H1 (cell line): ENCODE measurements at regions not wholly inside any gene's neighbourhood (a gene's known extent, or its start where the extent isn't known, plus 50 kb on each side); places are given as distances from the start of the nearest gene placed in this dataset.

Experiments used
- CTCF ChIA-PET: fragments of 300-600 bp; sonication (Branson Sonifier 250); formaldehyde crosslinking; loops from one replicate; lab custom pipeline; 2021; ENCODE audit not compliant: partially characterized antibody; lab: Charles Lee
- POLR2A ChIA-PET: fragments of 300-600 bp; sonication (Branson Sonifier 250); formaldehyde crosslinking; loops from one replicate; lab custom pipeline; 2021; ENCODE audit warnings: inconsistent platforms; ENCODE audit not compliant: partially characterized antibody; lab: Charles Lee
- DNase-seq, 2 experiments: peaks; one replicate each; pipeline versions ENCODE4 v3.0.0 to v3.0.0-alpha.2; 2010 to 2022; ENCODE audit warnings: low spot score in 2 of 2, low read depth in 1 of 2, mixed read lengths in 1 of 2
- FAIRE-seq: peaks from 2 replicates; lab custom pipeline; 2011; peaks lifted over from hg19 to GRCh38; lab: Jason Lieb, UNC
- H2AFZ ChIP-seq: 2 replicates; pipeline ENCODE4 v1.8.1; 2012; ENCODE audit warnings: low read length, inconsistent platforms
- H2AK5ac ChIP-seq: 2 replicates; pipeline ENCODE4 v1.6.1; 2013; ENCODE audit warnings: low read depth, low read length
- H2BK120ac ChIP-seq: replicated peaks from 2 replicates; pipeline ENCODE3; 2013; ENCODE audit warnings: low read depth, low read length, inconsistent platforms
- H2BK12ac ChIP-seq: 2 replicates; pipeline ENCODE4 v1.6.1; 2013; ENCODE audit warnings: low read depth, low read length
- H2BK15ac ChIP-seq: 2 replicates; pipeline ENCODE4 v1.6.1; 2013; ENCODE audit warnings: low read length
- H2BK20ac ChIP-seq: 2 replicates; pipeline ENCODE4 v1.6.1; 2013; ENCODE audit warnings: low read length
- H2BK5ac ChIP-seq: 2 replicates; pipeline ENCODE4 v1.6.1; 2013; ENCODE audit warnings: low read depth, low read length
- H3K14ac ChIP-seq: 2 replicates; pipeline ENCODE4 v1.6.1; 2013; ENCODE audit warnings: inconsistent platforms; ENCODE audit not compliant: insufficient read length
- H3K18ac ChIP-seq: 2 replicates; pipeline ENCODE4 v1.6.1; 2013; ENCODE audit warnings: low read length; ENCODE audit errors: extremely low read depth
- H3K23ac ChIP-seq: 2 replicates; pipeline ENCODE4 v1.6.1; 2013; ENCODE audit warnings: inconsistent platforms; ENCODE audit not compliant: insufficient read length
- H3K23me2 ChIP-seq: 2 replicates; pipeline ENCODE4 v1.6.1; 2013; ENCODE audit warnings: low read depth, low read length
- H3K27ac ChIP-seq: 2 replicates; pipeline ENCODE4 v1.6.1; 2011; ENCODE audit warnings: low read depth, low read length, inconsistent platforms
- H3K27me3 ChIP-seq, 4 experiments: replicated peaks in 1 of 4; 1 replicate in 1 of 4; 2 replicates in 3 of 4; pipeline versions ENCODE4 v1.6.1 to v1.8.1; 2011 to 2013; ENCODE audit warnings: low read length in 3 of 4, mild to moderate bottlenecking in 3 of 4, inconsistent platforms in 2 of 4, mixed read lengths in 2 of 4, moderate library complexity in 1 of 4; ENCODE audit not compliant: control insufficient read depth in 3 of 4, insufficient read depth in 3 of 4; ENCODE audit errors: extremely low read depth in 1 of 4
- H3K36me3 ChIP-seq, 4 experiments: 2 replicates each; pipeline versions ENCODE4 v1.6.1 to v1.8.1; 2011 to 2013; ENCODE audit warnings: mild to moderate bottlenecking in 4 of 4, low read length in 3 of 4, moderate library complexity in 2 of 4, control low read depth in 1 of 4, inconsistent platforms in 1 of 4; ENCODE audit not compliant: insufficient read depth in 4 of 4, control insufficient read depth in 2 of 4
- H3K4ac ChIP-seq: replicated peaks from 2 replicates; pipeline ENCODE3; 2013; ENCODE audit warnings: low read length, low read depth, mixed read lengths, inconsistent platforms; ENCODE audit not compliant: insufficient read length
- H3K4me1 ChIP-seq, 4 experiments: replicated peaks in 1 of 4; 1 replicate in 1 of 4; 2 replicates in 3 of 4; pipeline versions ENCODE4 v1.6.1 to v1.8.1; 2011 to 2013; ENCODE audit warnings: low read length in 3 of 4, inconsistent platforms in 2 of 4, mixed read lengths in 1 of 4; ENCODE audit not compliant: insufficient read depth in 4 of 4, control insufficient read depth in 3 of 4
- H3K4me2 ChIP-seq, 2 experiments: 2 replicates each; pipeline versions ENCODE4 v1.6.1 to v1.8.1; 2011 to 2013; ENCODE audit warnings: low read depth in 2 of 2, low read length in 2 of 2, control low read depth in 1 of 2, inconsistent platforms in 1 of 2, mild to moderate bottlenecking in 1 of 2; ENCODE audit not compliant: insufficient read depth in 1 of 2
- H3K4me3 ChIP-seq, 4 experiments: fragments of 200-600, 300-600 bp in 1 of 4; sonication (generic), shearing (Covaris generic), sonication (Bioruptor Twin) in 1 of 4; 2 replicates each; pipeline versions ENCODE4 v1.5.1 to v1.8.1; 2011 to 2016; ENCODE audit warnings: low read length in 4 of 4, low read depth in 3 of 4, control low read depth in 2 of 4, inconsistent platforms in 2 of 4, mild to moderate bottlenecking in 2 of 4, mixed read lengths in 1 of 4, moderate library complexity in 1 of 4; ENCODE audit not compliant: insufficient read depth in 2 of 4; ENCODE audit errors: extremely low read depth in 1 of 4
- H3K56ac ChIP-seq: replicated peaks from 2 replicates; pipeline ENCODE3; 2013; ENCODE audit warnings: low read depth, mild to moderate bottlenecking, mixed read lengths, low read length, inconsistent platforms; ENCODE audit not compliant: insufficient read length
- H3K79me1 ChIP-seq: 2 replicates; pipeline ENCODE4 v1.6.1; 2013; ENCODE audit warnings: low read depth, low read length, control low read depth
- H3K79me2 ChIP-seq, 2 experiments: 2 replicates each; pipeline versions ENCODE4 v1.6.1 to v1.8.1; 2012 to 2013; ENCODE audit warnings: low read length in 2 of 2, mild to moderate bottlenecking in 2 of 2, inconsistent platforms in 1 of 2; ENCODE audit not compliant: insufficient read depth in 2 of 2, control insufficient read depth in 1 of 2
- H3K9ac ChIP-seq, 4 experiments: replicated peaks in 1 of 4; 1 replicate in 1 of 4; 2 replicates in 3 of 4; pipeline versions ENCODE4 v1.6.1 to v1.8.1; 2011 to 2013; ENCODE audit warnings: low read depth in 3 of 4, low read length in 3 of 4, control low read depth in 2 of 4, mild to moderate bottlenecking in 2 of 4, moderate library complexity in 2 of 4, inconsistent platforms in 1 of 4; ENCODE audit errors: extremely low read depth in 1 of 4
- H3K9me3 ChIP-seq, 2 experiments: 2 replicates each; pipeline versions ENCODE4 v1.6.1 to v1.8.1; 2012 to 2013; ENCODE audit warnings: mild to moderate bottlenecking in 2 of 2, moderate library complexity in 2 of 2, control low read depth in 1 of 2, inconsistent platforms in 1 of 2, low read depth in 1 of 2, low read length in 1 of 2, mixed read lengths in 1 of 2; ENCODE audit not compliant: insufficient read depth in 2 of 2
- H4K20me1 ChIP-seq, 2 experiments: replicated peaks in 1 of 2; 2 replicates each; pipeline versions ENCODE3 to v1.8.1; 2011 to 2013; ENCODE audit warnings: inconsistent platforms in 2 of 2, low read length in 2 of 2, mild to moderate bottlenecking in 1 of 2; ENCODE audit not compliant: insufficient read depth in 2 of 2, control insufficient read depth in 1 of 2
- H4K5ac ChIP-seq: 2 replicates; pipeline ENCODE4 v1.6.1; 2013; ENCODE audit warnings: low read length, low read depth, mixed read lengths, inconsistent platforms; ENCODE audit not compliant: insufficient read length
- H4K8ac ChIP-seq: 2 replicates; pipeline ENCODE4 v1.8.0; 2013; ENCODE audit warnings: mild to moderate bottlenecking, moderate library complexity, low read length, inconsistent platforms; ENCODE audit not compliant: insufficient read depth; ENCODE audit errors: extremely low read depth
- H4K91ac ChIP-seq: replicated peaks from 2 replicates; pipeline ENCODE3; 2013; ENCODE audit warnings: low read length, mixed read lengths, inconsistent platforms; ENCODE audit not compliant: insufficient read length
- ASH2L ChIP-seq: fragments of 200-600, 300-600 bp; sonication (generic); IDR thresholded peaks from one replicate; pipeline ENCODE4 v1.7.1; 2017; ENCODE audit warnings: low read length
- EP300 ChIP-seq, 2 experiments: IDR thresholded peaks; 1 replicate in 1 of 2; 2 replicates in 1 of 2; pipeline ENCODE4 v1.6.1; 2011 to 2012; ENCODE audit warnings: low read depth in 2 of 2, low read length in 2 of 2, mild to moderate bottlenecking in 2 of 2, borderline replicate concordance in 1 of 2, inconsistent platforms in 1 of 2, moderate library complexity in 1 of 2
- MAX ChIP-seq: IDR thresholded peaks from 2 replicates; pipeline ENCODE4 v1.6.1; 2012; ENCODE audit warnings: inconsistent platforms
- NRF1 ChIP-seq: IDR thresholded peaks from 2 replicates; pipeline ENCODE4 v1.6.1; 2011; ENCODE audit warnings: mild to moderate bottlenecking, low read depth, low read length, improper control_type of control experiment
- RFX5 ChIP-seq: IDR thresholded peaks from 2 replicates; pipeline ENCODE4 v1.6.1; 2011; ENCODE audit warnings: low read depth, low read length, improper control_type of control experiment, borderline replicate concordance
- SP1 ChIP-seq: IDR thresholded peaks from 2 replicates; pipeline ENCODE4 v1.6.1; 2011; ENCODE audit warnings: low read depth, low read length
- TAF1 ChIP-seq: IDR thresholded peaks from 2 replicates; pipeline ENCODE4 v1.6.1; 2011; ENCODE audit warnings: mild to moderate bottlenecking, low read depth, low read length
- TBP ChIP-seq: IDR thresholded peaks from 2 replicates; pipeline ENCODE4 v1.6.1; 2011; ENCODE audit warnings: low read depth, low read length, improper control_type of control experiment
- WGBS, 2 experiments: shearing (Covaris generic) in 1 of 2; methylation state at CpG; one replicate each; pipeline versions ENCODE4 v1.1.6 to v1.1.7; 2013 to 2015; ENCODE audit warnings: low lambda C conversion rate in 2 of 2, mixed read lengths in 2 of 2, inconsistent platforms in 1 of 2, low coverage in 1 of 2, missing lambda C conversion rate in 1 of 2; ENCODE audit not compliant: insufficient replicate concordance in 2 of 2, insufficient coverage in 1 of 2, insufficient read length in 1 of 2; ENCODE audit errors: extremely low coverage in 1 of 2, missing lambda C conversion rate in 1 of 2; 5-methylcytosine and 5-hydroxymethylcytosine counted together

GRCh38 chr1:29954591-29954990 is 718.3 kb downstream of the PTPRU start:
- no peak overlapping the region for H2AFZ ChIP-seq
- H3K4me1 ChIP-seq = peaks cover 0 to 7% (median 2%) of the 10 kb centered on the region in 4 experiments; a peak in 3 of 7 replicates
- H3K4me2 ChIP-seq = no peak overlapping the region
- FAIRE-seq = no peak
- no peaks in the 10 kb centered on the region; a peak in 1 of 7 replicates for H3K27me3 ChIP-seq
- H3K27ac ChIP-seq = no peak overlapping the region
- H3K79me1 ChIP-seq = no peaks in the 10 kb centered on the region
- no peaks in the 10 kb centered on the region for H3K9me3 ChIP-seq
- H3K56ac ChIP-seq = no peak overlapping the region
- no peak overlapping the region for H3K4me3 ChIP-seq
- H3K79me2 ChIP-seq = no peaks in the 10 kb centered on the region
- H3K23me2 ChIP-seq = no peaks in the 10 kb centered on the region
- no peaks in the 10 kb centered on the region for H4K20me1 ChIP-seq
- H4K5ac ChIP-seq = no peak overlapping the region
- H3K18ac ChIP-seq = no peak overlapping the region
- H2BK120ac ChIP-seq = no peak overlapping the region
- H3K23ac ChIP-seq = no peak overlapping the region
- no peak overlapping the region for H3K4ac ChIP-seq
- no peak overlapping the region for H2AK5ac ChIP-seq
- H2BK5ac ChIP-seq = no peak overlapping the region
- no peak for TF ChIP-seq SP1
- no peak for TF ChIP-seq NRF1
- TF ChIP-seq MAX = no peak
- TF ChIP-seq TAF1 = no peak
- no peak for TF ChIP-seq TBP
- TF ChIP-seq ASH2L = no peak
- no peak for TF ChIP-seq RFX5
- TF ChIP-seq EP300 (IDR thresholded peaks at IDR 0.05; ENCODE audit: borderline replicate concordance in 1 of 2, low read depth in 2 of 2, low read length in 2 of 2) = no peak
- 90% methylated on average over 2 of the region's 3 CpGs; no CpG with 5 or more reads in 1 of the 2 experiments for WGBS, 2 experiments
- POLR2A ChIA-PET = no interaction called here
- no peak overlapping the region for H2BK12ac ChIP-seq
- H4K91ac ChIP-seq = no peak overlapping the region
- 0 out of 2 replicates have a peak overlapping the region, but pooled peaks have one; percentile 22 for H2BK20ac ChIP-seq
- no peak for DNase-seq
- H4K8ac ChIP-seq = no peak overlapping the region
- no peak overlapping the region for H3K9ac ChIP-seq
- H3K36me3 ChIP-seq = no peaks in the 10 kb centered on the region
- H2BK15ac ChIP-seq = no peak overlapping the region
- H3K14ac ChIP-seq = no peak overlapping the region
- CTCF ChIA-PET = interaction anchor here (0.6 to 1.4 kb wide), 3 partner anchors 10 to 105 kb away, joined by 3 read pairs; no protein-coding TSS in a partner anchor
